ENCODE measurements at regions not wholly inside any gene's neighbourhood (a gene's known extent, or its start where the extent isn't known, plus 50 kb on each side); places are given as distances from the start of the nearest gene placed in this dataset.

GRCh38 chr9:91131433-91131839 lies 230.3 kb downstream of the AUH start:
- 44 to 54% methylated on average over 8 of the region's 8 CpGs for WGBS, 2 donors
- H3K4me3 ChIP-seq = no peak overlapping the region
- TF ChIP-seq POLR2A (IDR thresholded peaks at IDR 0.05) (no peak), EP300 (IDR thresholded peaks at IDR 0.05) (peak in 1 of 2 donors; percentile 53)
- H3K27ac ChIP-seq = peak overlapping the region in 1 of 4 donors; percentile 47
- peaks cover 0 to 8% (median 2%) of the 10 kb centered on the region in 4 donors for H3K4me1 ChIP-seq
- no peak for DNase-seq (ENCODE audit: low spot score in 2 of 2)
- H3K36me3 ChIP-seq = no peaks in the 10 kb centered on the region
- no peaks in the 10 kb centered on the region for H3K9me3 ChIP-seq
- no peaks in the 10 kb centered on the region for H3K27me3 ChIP-seq

GRCh38 chr9:91132576-91133073 lies 229.1 kb downstream of the AUH start:
- Histone ChIP-seq H3K4me3 (no peak overlapping the region), H3K36me3 (no peaks in the 10 kb centered on the region), H3K9me3 (no peaks in the 10 kb centered on the region), H3K4me1 (peaks cover 0 to 8% (median 2%) of the 10 kb centered on the region in 4 donors), H3K27ac (no peak overlapping the region), H3K27me3 (no peaks in the 10 kb centered on the region)
- TF ChIP-seq CTCF (IDR thresholded peaks at IDR 0.05) (no peak), EP300 (IDR thresholded peaks at IDR 0.05) (no peak), POLR2A (IDR thresholded peaks at IDR 0.05) (no peak)
- no peak for DNase-seq (ENCODE audit: low spot score in 2 of 2)
- 88 to 89% methylated on average over 3 of the region's 3 CpGs for WGBS, 2 donors

- Histone ChIP-seq H3K4me3 (no peak overlapping the region), H3K9me3 (no peaks in the 10 kb centered on the region), H3K36me3 (no peaks in the 10 kb centered on the region), H3K27me3 (no peaks in the 10 kb centered on the region), H3K27ac (no peak overlapping the region), H3K4me1 (peaks cover 0 to 8% (median 2%) of the 10 kb centered on the region in 4 donors)
- WGBS, 2 donors = 82 to 90% methylated on average over 2 of the region's 2 CpGs
- TF ChIP-seq EP300 (IDR thresholded peaks at IDR 0.05) (no peak), CTCF (IDR thresholded peaks at IDR 0.05) (no peak), POLR2A (IDR thresholded peaks at IDR 0.05) (no peak)
- DNase-seq (ENCODE audit: low spot score in 2 of 2) = no peak
Observed at GRCh38 chr9:91134608-91135007, 227.1 kb downstream of the AUH start.

- H3K27me3 ChIP-seq = no peaks in the 10 kb centered on the region
- no peaks in the 10 kb centered on the region for H3K9me3 ChIP-seq
- 81% methylated on average over 1 of the region's 1 CpG for WGBS, 2 donors
- DNase-seq (ENCODE audit: low spot score in 2 of 2) = no peak
- no peaks in the 10 kb centered on the region for H3K4me1 ChIP-seq
- TF ChIP-seq EP300 (IDR thresholded peaks at IDR 0.05) = no peak
- no peak for TF ChIP-seq CTCF (IDR thresholded peaks at IDR 0.05)
- TF ChIP-seq POLR2A (IDR thresholded peaks at IDR 0.05) = no peak
- no peak overlapping the region for H3K4me3 ChIP-seq
- H3K36me3 ChIP-seq = no peaks in the 10 kb centered on the region
- H3K27ac ChIP-seq = no peak overlapping the region
Observed at GRCh38 chr9:91137391-91137790, 224.3 kb downstream of the AUH start.

GRCh38 chr9:91138760-91139159 lies 223.0 kb downstream of the AUH start:
- DNase-seq (ENCODE audit: low spot score in 2 of 2) = no peak
- no peak overlapping the region for H3K27ac ChIP-seq
- no peaks in the 10 kb centered on the region for H3K27me3 ChIP-seq
- H3K9me3 ChIP-seq = no peaks in the 10 kb centered on the region
- TF ChIP-seq CTCF (IDR thresholded peaks at IDR 0.05) (no peak), EP300 (IDR thresholded peaks at IDR 0.05) (no peak), POLR2A (IDR thresholded peaks at IDR 0.05) (no peak)
- 67 to 70% methylated on average over 5 of the region's 5 CpGs for WGBS, 2 donors
- H3K36me3 ChIP-seq = no peaks in the 10 kb centered on the region
- H3K4me1 ChIP-seq = no peaks in the 10 kb centered on the region
- no peak overlapping the region for H3K4me3 ChIP-seq
